ENCODE measurements at regions not wholly inside any gene's neighbourhood (a gene's known extent, or its start where the extent isn't known, plus 50 kb on each side); places are given as distances from the start of the nearest gene placed in this dataset.

DNA sequence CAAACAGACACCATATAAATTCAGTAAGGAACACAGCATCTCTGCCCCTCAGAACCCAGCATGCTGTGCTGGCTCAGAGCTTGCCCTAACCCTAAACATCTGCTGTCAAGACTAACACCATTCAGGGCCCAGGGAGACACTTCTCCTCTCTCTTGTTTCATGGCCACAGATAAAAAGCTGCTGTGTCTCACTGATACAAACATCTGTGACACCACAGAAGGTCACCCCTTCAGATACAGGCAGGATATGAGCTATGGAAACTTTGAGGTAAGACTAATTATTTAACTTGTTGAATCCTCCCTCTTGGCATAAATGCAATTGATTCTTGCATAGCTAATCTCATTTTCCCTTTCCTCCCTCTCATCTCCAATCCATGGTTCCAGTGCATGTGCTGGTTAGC lies 61.6 kb upstream of the GPR12 start:
- DNase-seq = no peak

DNA sequence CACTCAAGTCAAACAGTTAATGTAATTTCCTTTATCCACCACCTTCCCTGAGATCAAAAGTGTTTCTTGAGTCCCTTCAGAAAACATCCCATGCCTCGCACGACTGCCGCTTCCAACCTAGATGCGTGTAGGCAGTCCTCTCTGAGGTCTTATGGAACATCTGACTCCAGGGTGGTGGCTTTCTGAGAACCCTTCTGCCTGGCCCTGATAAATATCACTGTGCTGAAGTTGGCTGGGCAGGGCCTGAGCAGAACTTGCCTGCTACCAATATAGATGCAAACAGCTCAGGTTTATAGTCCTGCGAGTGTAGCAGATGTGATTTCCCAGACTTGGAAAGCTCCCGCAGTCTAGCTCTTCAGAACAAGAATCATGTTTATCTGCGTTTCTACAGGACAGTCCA lies 61.1 kb upstream of the GPR12 start:
- no peak for DNase-seq

DNA sequence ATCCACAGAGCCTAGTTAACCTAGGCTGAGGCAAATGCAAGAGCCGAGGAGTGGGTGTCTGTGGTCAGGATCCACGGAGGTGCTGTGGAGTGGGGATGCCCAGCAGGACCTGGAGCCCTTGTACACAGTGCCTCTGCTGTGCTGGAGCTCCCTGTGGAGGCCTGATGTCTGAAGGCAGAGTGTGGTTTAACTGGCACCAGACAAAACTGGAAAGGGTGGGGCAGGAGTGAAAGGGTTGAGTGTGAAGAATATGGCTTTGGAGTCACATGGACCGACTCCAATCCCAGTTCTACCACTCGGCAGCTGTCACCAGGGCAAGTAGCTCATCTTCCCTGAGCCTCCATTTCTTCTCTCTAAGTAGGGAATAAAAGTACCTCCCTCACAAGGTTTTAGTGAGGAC lies 60.3 kb upstream of the GPR12 start:
- DNase-seq = no peak

DNA sequence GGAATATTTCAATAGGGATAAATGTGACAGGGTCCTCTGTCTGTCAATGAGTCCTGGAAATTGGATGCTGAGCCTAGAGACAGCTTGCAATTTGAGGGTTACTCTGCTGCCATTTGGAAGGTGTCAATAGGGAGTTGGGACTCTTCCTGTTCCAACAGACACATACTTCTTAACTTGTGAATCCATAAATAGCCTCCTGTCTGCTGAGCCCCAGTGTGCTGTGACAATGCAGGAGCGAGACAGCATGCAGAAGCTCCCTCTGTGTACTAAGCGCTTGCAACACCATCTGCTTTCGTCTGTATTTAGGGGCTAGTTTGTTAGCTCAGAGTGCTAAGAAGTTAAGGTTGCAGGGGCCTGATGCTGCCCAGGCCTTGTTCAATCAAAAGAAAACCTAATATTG lies 58.5 kb upstream of the GPR12 start:
- no peak for DNase-seq

DNA sequence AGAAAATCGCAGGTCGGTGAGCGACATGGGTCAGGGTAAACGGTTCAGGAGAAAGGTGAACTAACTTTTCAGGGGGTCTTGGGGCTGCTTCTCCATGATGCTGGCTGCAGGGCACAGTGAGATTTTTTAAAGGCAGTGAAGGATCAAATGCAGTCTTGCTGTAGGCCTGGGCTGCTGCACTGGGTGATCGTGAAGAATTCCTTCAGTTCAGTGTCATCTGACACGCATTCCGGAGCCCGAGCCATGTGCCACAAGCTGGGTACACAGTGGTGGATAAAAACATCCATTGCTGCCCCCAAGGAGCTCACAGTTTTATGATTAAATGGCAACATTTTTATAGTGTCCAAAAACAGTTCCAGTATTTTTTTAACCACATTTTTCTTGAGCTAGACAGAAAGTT lies 56.3 kb upstream of the GPR12 start:
- no peak for DNase-seq

DNA sequence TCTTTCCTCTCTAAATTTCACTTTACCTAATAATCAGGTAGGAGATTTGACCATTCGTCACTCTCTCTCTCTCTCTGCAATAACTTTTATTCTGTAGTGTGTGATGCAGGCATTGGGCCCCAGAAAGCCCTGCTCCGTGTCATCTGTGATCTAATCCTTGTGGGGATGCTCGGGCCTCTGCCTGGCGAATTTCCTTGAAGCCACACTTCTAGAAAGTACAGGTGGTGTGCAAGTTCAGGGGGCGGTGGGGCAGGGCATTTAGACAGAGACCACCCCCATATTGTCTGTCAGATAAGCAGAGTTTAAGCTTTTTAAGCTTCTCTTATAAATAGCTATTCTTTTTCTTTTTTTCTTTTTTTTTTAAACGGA lies 53.4 kb upstream of the GPR12 start:
- no peak for DNase-seq

DNA sequence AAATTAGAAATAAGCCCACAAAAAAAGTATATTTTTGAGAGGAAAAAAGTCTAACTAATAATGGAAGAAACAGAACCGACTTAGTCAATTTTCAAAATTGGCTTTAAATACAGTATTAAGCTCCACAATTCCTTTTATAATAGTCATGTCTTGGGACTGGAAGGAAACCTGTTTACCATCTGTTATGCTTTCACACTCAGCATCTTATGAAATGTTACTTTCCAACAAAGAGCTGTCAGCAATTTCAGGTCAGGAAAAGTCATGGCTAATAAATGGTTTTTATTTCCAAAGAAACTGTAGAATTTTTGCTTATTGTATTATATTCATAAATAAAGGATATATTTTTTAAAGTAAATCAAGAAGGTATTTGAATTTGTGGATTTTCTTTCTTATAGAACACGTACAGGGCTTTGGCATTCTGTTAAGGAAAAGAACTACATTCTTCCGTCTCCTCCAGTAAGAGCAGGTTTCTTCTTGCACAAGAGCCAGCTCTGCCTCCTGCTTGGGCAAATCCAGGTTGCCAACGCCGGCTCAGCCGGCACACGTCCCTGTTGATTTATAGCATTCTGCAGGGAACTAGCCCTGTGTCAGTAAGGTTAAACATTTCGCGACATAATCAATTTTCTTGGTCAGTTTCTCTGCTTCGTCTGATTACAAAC lies 52.9 kb upstream of the GPR12 start:
- no peak for DNase-seq

DNA sequence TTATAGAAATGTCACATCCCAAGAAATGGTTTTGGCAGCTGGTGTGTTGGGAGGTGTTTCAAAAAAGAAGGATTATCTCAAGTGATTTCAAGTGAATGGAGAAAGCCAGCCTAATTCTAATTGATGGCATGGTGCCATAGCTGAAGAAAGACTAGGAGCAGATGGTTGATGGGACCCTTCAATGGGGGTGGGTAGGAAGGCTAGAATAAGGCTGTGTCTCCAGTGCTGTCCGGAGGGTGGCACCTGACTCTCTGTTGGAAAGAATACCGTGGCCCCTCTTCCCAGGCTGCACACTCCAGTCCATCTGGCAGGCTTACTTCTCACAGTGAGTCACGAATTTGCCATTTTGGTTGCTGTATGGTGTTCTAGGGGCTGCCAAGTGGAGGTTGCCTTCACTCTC lies 51.0 kb upstream of the GPR12 start:
- no peak for DNase-seq

Data from stimulated activated CD4-positive, alpha-beta T cell treated with anti-CD3 and anti-CD28 coated beads, Interleukin-2, amount 100 ng/mL, for 48 hours (primary cell).